GM23338 (cell line): ENCODE measurements at regions not wholly inside any gene's neighbourhood (a gene's known extent, or its start where the extent isn't known, plus 50 kb on each side); places are given as distances from the start of the nearest gene placed in this dataset.
"Not testable (repeated sequence)": the region's sequence is repeated elsewhere in the genome, so short reads cannot be mapped to it uniquely, and the experiment has no call there.

ENCODE experiments used
- ATAC-seq: fragments of 200-7000 bp; cut with Tn5 transposase; 3 replicates; pipeline ENCODE4 v1.9.1; 2020
- DNase-seq: peaks from one replicate; pipeline ENCODE4 v3.0.0-alpha.2; 2015; ENCODE audit warnings: low spot score
- H2AFZ ChIP-seq: fragments of 200-600 bp; sonication (generic); 2 replicates; pipeline ENCODE4 v1.8.0; 2016; ENCODE audit warnings: antibody characterized with exemption, mild to moderate bottlenecking, moderate library complexity
- H3F3A ChIP-seq: fragments of 200-600 bp; sonication (generic); replicated peaks from 2 replicates; pipeline ENCODE4 v1.8.0; 2017; ENCODE audit warnings: antibody characterized with exemption, mixed run types, low read depth
- H3K27ac ChIP-seq: fragments of 200-600 bp; sonication (generic); 2 replicates; pipeline ENCODE4 v1.6.1; 2016; ENCODE audit warnings: low read depth
- H3K27me3 ChIP-seq: fragments of 200-600 bp; sonication (generic); 2 replicates; pipeline ENCODE4 v1.8.0; 2016; ENCODE audit warnings: mild to moderate bottlenecking, mixed run types, moderate library complexity; ENCODE audit not compliant: insufficient read depth
- H3K36me3 ChIP-seq: fragments of 200-600 bp; sonication (generic); 2 replicates; pipeline ENCODE4 v1.8.0; 2016; ENCODE audit warnings: mild to moderate bottlenecking; ENCODE audit not compliant: insufficient read depth
- H3K4me1 ChIP-seq: fragments of 200-600 bp; sonication (generic); 2 replicates; pipeline ENCODE4 v1.8.0; 2016; ENCODE audit warnings: mild to moderate bottlenecking, moderate library complexity; ENCODE audit not compliant: insufficient read depth
- H3K4me2 ChIP-seq: fragments of 200-600 bp; sonication (generic); 2 replicates; pipeline ENCODE4 v1.7.1; 2017; ENCODE audit warnings: mixed run types
- H3K4me3 ChIP-seq: fragments of 200-600 bp; sonication (generic); 2 replicates; pipeline ENCODE4 v1.6.1; 2016; ENCODE audit warnings: mixed run types
- H3K79me2 ChIP-seq: fragments of 200-600 bp; sonication (generic); replicated peaks from 2 replicates; pipeline ENCODE4 v1.8.0; 2017; ENCODE audit warnings: mild to moderate bottlenecking; ENCODE audit not compliant: insufficient read depth
- H3K9me2 ChIP-seq: fragments of 200-600 bp; sonication (generic); 2 replicates; pipeline ENCODE4 v1.8.0; 2017; ENCODE audit not compliant: insufficient read depth
- H4K20me1 ChIP-seq: fragments of 200-600 bp; sonication (generic); replicated peaks from 2 replicates; pipeline ENCODE4 v1.8.0; 2017; ENCODE audit warnings: mild to moderate bottlenecking; ENCODE audit not compliant: insufficient read depth
- H3K27ac Mint-ChIP-seq: 2 replicates; pipeline ENCODE4 v1.8.0; 2020; ENCODE audit warnings: inconsistent platforms, mild to moderate bottlenecking, moderate library complexity, mixed read lengths
- H3K27me3 Mint-ChIP-seq: 3 replicates; pipeline ENCODE4 v1.8.0; 2022; ENCODE audit warnings: low read depth, mild to moderate bottlenecking, moderate library complexity, mixed read lengths, inconsistent platforms; ENCODE audit not compliant: insufficient read depth, poor library complexity
- H3K36me3 Mint-ChIP-seq: 3 replicates; pipeline ENCODE4 v1.8.0; 2021; ENCODE audit warnings: low read depth, mild to moderate bottlenecking, inconsistent platforms, moderate library complexity, mixed read lengths
- H3K4me1 Mint-ChIP-seq: 3 replicates; pipeline ENCODE4 v1.8.0; 2020; ENCODE audit warnings: mild to moderate bottlenecking, inconsistent platforms, mixed read lengths
- H3K4me3 Mint-ChIP-seq: 3 replicates; pipeline ENCODE4 v1.8.0; 2021; ENCODE audit warnings: moderate library complexity, mild to moderate bottlenecking, inconsistent platforms, mixed read lengths
- H3K9me3 Mint-ChIP-seq: 3 replicates; pipeline ENCODE4 v1.8.0; 2020; ENCODE audit warnings: moderate library complexity, mild to moderate bottlenecking, inconsistent platforms, mixed read lengths
- CREB1 ChIP-seq: fragments of 250-450 bp; sonication (Bioruptor Pico); IDR thresholded peaks from 2 replicates; pipeline ENCODE4 v1.5.0; 2020; ENCODE audit warnings: low read depth, mild to moderate bottlenecking, moderate library complexity
- CTCF ChIP-seq, 2 experiments: fragments of 200-600 bp in 1 of 2; sonication (generic) in 1 of 2; conservative IDR thresholded peaks; 2 replicates each; pipeline versions ENCODE4 v1.5.1 to v1.6.1; 2016 to 2017; ENCODE audit warnings: antibody characterized with exemption in 2 of 2, low read depth in 2 of 2, mild to moderate bottlenecking in 2 of 2, moderate library complexity in 1 of 2
- ETS1 ChIP-seq: IDR thresholded peaks from 2 replicates; pipeline ENCODE4 v1.6.1; 2016; ENCODE audit warnings: antibody characterized with exemption
- EZH2 ChIP-seq: fragments of 200-600 bp; sonication (generic); IDR thresholded peaks from one replicate; pipeline ENCODE4 v1.8.0; 2017; ENCODE audit warnings: antibody characterized with exemption, mild to moderate bottlenecking, low read depth; ENCODE audit not compliant: unreplicated experiment
- EZH2phosphoT487 ChIP-seq: fragments of 200-600 bp; sonication (generic); IDR thresholded peaks from one replicate; pipeline ENCODE4 v1.8.1; 2018; ENCODE audit warnings: antibody characterized with exemption; ENCODE audit not compliant: unreplicated experiment
- JUNB ChIP-seq: IDR thresholded peaks from one replicate; pipeline ENCODE4 v1.6.1; 2016; ENCODE audit warnings: antibody characterized with exemption; ENCODE audit not compliant: unreplicated experiment
- NANOG ChIP-seq: IDR thresholded peaks from 2 replicates; pipeline ENCODE4 v1.6.1; 2016; ENCODE audit warnings: antibody characterized with exemption, borderline replicate concordance
- POLR2AphosphoS5 ChIP-seq: IDR thresholded peaks from 2 replicates; pipeline ENCODE4 v1.6.1; 2016; ENCODE audit warnings: antibody characterized with exemption, low read depth
- REST ChIP-seq: IDR thresholded peaks from one replicate; pipeline ENCODE4 v1.6.1; 2018; ENCODE audit warnings: antibody characterized with exemption; ENCODE audit not compliant: unreplicated experiment
- STAT1 ChIP-seq: IDR thresholded peaks from one replicate; pipeline ENCODE4 v1.6.1; 2016; ENCODE audit warnings: antibody characterized with exemption; ENCODE audit not compliant: unreplicated experiment
- ZNF114 ChIP-seq: fragments of 250-450 bp; sonication (Bioruptor Pico); IDR thresholded peaks from 2 replicates; pipeline ENCODE4 v1.5.0; 2020; ENCODE audit warnings: mild to moderate bottlenecking, moderate library complexity
- ZNF331 ChIP-seq: fragments of 250-450 bp; sonication (Bioruptor Pico); IDR thresholded peaks from 2 replicates; pipeline ENCODE4 v1.5.0; 2020; ENCODE audit warnings: low read depth, mild to moderate bottlenecking, moderate library complexity

- TF ChIP-seq CTCF (conservative IDR thresholded peaks at IDR 0.05; ENCODE audit: low read depth in 2 of 2) (no peak), POLR2AphosphoS5 (no peak)
Observed at GRCh38 chr7:65804887-65805286, 68.0 kb upstream of the VKORC1L1 start (continued).

- H3K79me2 ChIP-seq, H3K27ac Mint-ChIP-seq, H4K20me1 ChIP-seq, H3K4me3 Mint-ChIP-seq, H3K36me3 Mint-ChIP-seq, H3F3A ChIP-seq, H3K4me3 ChIP-seq, H3K9me2 ChIP-seq, H3K27me3 ChIP-seq, ATAC-seq, H3K4me2 ChIP-seq, H3K27ac ChIP-seq, H3K27me3 Mint-ChIP-seq, H2AFZ ChIP-seq, H3K9me3 Mint-ChIP-seq, DNase-seq, H3K4me1 Mint-ChIP-seq, H3K4me1 ChIP-seq, H3K36me3 ChIP-seq: not testable (repeated sequence)
Observed at GRCh38 chr7:65807067-65807466, 65.8 kb upstream of the VKORC1L1 start.

GRCh38 chr7:65809259-65809981 lies 63.5 kb upstream of the VKORC1L1 start:
- H3K4me1 ChIP-seq = no peaks in the 10 kb centered on the region
- no peaks in the 10 kb centered on the region for H3K4me1 Mint-ChIP-seq
- no peak overlapping the region for H3K4me2 ChIP-seq
- ATAC-seq (no peak), DNase-seq (no peak)
- H3F3A ChIP-seq = no peaks in the 10 kb centered on the region
- H4K20me1 ChIP-seq = no peaks in the 10 kb centered on the region
- no peaks in the 10 kb centered on the region for H3K9me2 ChIP-seq
- no peaks in the 10 kb centered on the region for H3K79me2 ChIP-seq
- H2AFZ ChIP-seq = no peak overlapping the region
- no peak overlapping the region for H3K27ac Mint-ChIP-seq
- no peak overlapping the region for H3K4me3 ChIP-seq
- no peaks in the 10 kb centered on the region for H3K27me3 Mint-ChIP-seq
- no peaks in the 10 kb centered on the region for H3K9me3 Mint-ChIP-seq
- H3K36me3 ChIP-seq = no peaks in the 10 kb centered on the region
- no peak overlapping the region for H3K4me3 Mint-ChIP-seq
- H3K27ac ChIP-seq = no peak overlapping the region
- no peaks in the 10 kb centered on the region for H3K27me3 ChIP-seq
- H3K36me3 Mint-ChIP-seq = peaks cover 3% of the 10 kb centered on the region; the same call in 1 of the 3 replicates
- TF ChIP-seq NANOG = no peak
- no peak for TF ChIP-seq CTCF (conservative IDR thresholded peaks at IDR 0.05; ENCODE audit: low read depth in 2 of 2)
- no peak for TF ChIP-seq CREB1 (CRISPR knock-in tag)
- no peak for TF ChIP-seq EZH2phosphoT487
- no peak for TF ChIP-seq POLR2AphosphoS5
- TF ChIP-seq STAT1 = no peak
- TF ChIP-seq REST = no peak
- no peak for TF ChIP-seq EZH2
- TF ChIP-seq ZNF331 (CRISPR knock-in tag) = no peak
- no peak for TF ChIP-seq ETS1
- TF ChIP-seq JUNB = no peak
- no peak for TF ChIP-seq ZNF114 (CRISPR knock-in tag)
